Neural cell (in vitro differentiated cells): ENCODE measurements at regions not wholly inside any gene's neighbourhood (a gene's known extent, or its start where the extent isn't known, plus 50 kb on each side); places are given as distances from the start of the nearest gene placed in this dataset.

Source experiments
- H2AFZ ChIP-seq: fragments of 200-600, 300-800 bp; sonication (generic), shearing (Covaris generic); 2 replicates; pipeline ENCODE4 v1.6.0; 2014; ENCODE audit warnings: low read depth, mild to moderate bottlenecking, antibody characterized with exemption, low read length, moderate library complexity
- H3F3A ChIP-seq: fragments of 200-600 bp; shearing (Covaris generic); 2 replicates; pipeline ENCODE4 v1.6.1; 2016; ENCODE audit warnings: mild to moderate bottlenecking, moderate library complexity, mixed read lengths, antibody characterized with exemption, low read length; ENCODE audit not compliant: insufficient read depth, poor library complexity, severe bottlenecking
- H3K27ac ChIP-seq: fragments of 200-600, 300-800 bp; sonication (generic), shearing (Covaris generic); 2 replicates; pipeline ENCODE4 v1.5.1; 2014; ENCODE audit warnings: mild to moderate bottlenecking, low read length, moderate library complexity
- H3K27me3 ChIP-seq: fragments of 300-800, 200-600 bp; sonication (generic), shearing (Covaris generic); 2 replicates; pipeline ENCODE4 v1.6.0; 2014; ENCODE audit warnings: mild to moderate bottlenecking, low read depth, low read length, moderate library complexity; ENCODE audit not compliant: insufficient read depth
- H3K36me3 ChIP-seq: fragments of 300-800, 200-600 bp; sonication (generic), shearing (Covaris generic); 2 replicates; pipeline ENCODE4 v1.5.1; 2014; ENCODE audit warnings: mild to moderate bottlenecking, antibody characterized with exemption, low read length, moderate library complexity; ENCODE audit not compliant: insufficient read depth
- H3K4me2 ChIP-seq: fragments of 300-800, 200-600 bp; sonication (generic), shearing (Covaris generic); 2 replicates; pipeline ENCODE4 v1.6.0; 2014; ENCODE audit warnings: mild to moderate bottlenecking, low read length
- H3K4me3 ChIP-seq: fragments of 300-800, 200-600 bp; sonication (generic), shearing (Covaris generic); 2 replicates; pipeline ENCODE4 v1.5.1; 2014; ENCODE audit warnings: mild to moderate bottlenecking, low read length, moderate library complexity
- H3K79me2 ChIP-seq: fragments of 200-600 bp; shearing (Covaris generic); replicated peaks from 2 replicates; pipeline ENCODE4 v1.6.0; 2014; ENCODE audit warnings: mild to moderate bottlenecking, low read length, moderate library complexity; ENCODE audit not compliant: insufficient read depth
- H3K9ac ChIP-seq: fragments of 300-800, 200-600 bp; sonication (generic), shearing (Covaris generic); 2 replicates; pipeline ENCODE4 v1.6.1; 2016; ENCODE audit warnings: mild to moderate bottlenecking, low read length, mixed read lengths
- H3K9me2 ChIP-seq: fragments of 200-600 bp; shearing (Covaris generic); 2 replicates; pipeline ENCODE4 v1.6.1; 2016; ENCODE audit warnings: mild to moderate bottlenecking, low read length, mixed read lengths; ENCODE audit not compliant: insufficient read depth
- H3K9me3 ChIP-seq: fragments of 200-600, 300-800 bp; sonication (generic), shearing (Covaris generic); 2 replicates; pipeline ENCODE4 v1.6.1; 2016; ENCODE audit warnings: mild to moderate bottlenecking, mixed run types, low read length, moderate library complexity, mixed read lengths
- H4K20me1 ChIP-seq: fragments of 200-600 bp; shearing (Covaris generic); 2 replicates; pipeline ENCODE4 v1.6.1; 2016; ENCODE audit warnings: mild to moderate bottlenecking, mixed run types; ENCODE audit not compliant: insufficient read depth
- EP300 ChIP-seq: fragments of 450-650 bp; conservative IDR thresholded peaks from 2 replicates; pipeline ENCODE4 v1.6.1; 2014; ENCODE audit warnings: antibody characterized with exemption, mild to moderate bottlenecking, moderate library complexity; ENCODE audit not compliant: poor library complexity, severe bottlenecking
- EZH2 ChIP-seq: fragments of 200-600, 300-800 bp; shearing (Covaris generic), sonication (generic); IDR thresholded peaks from 2 replicates; pipeline ENCODE4 v1.6.1; 2014; ENCODE audit warnings: antibody characterized with exemption, low read length, borderline replicate concordance, mild to moderate bottlenecking; ENCODE audit not compliant: insufficient read depth, poor library complexity, severe bottlenecking
- MXI1 ChIP-seq: fragments of 450-650 bp; conservative IDR thresholded peaks from 2 replicates; pipeline ENCODE4 v1.6.1; 2014; ENCODE audit warnings: antibody characterized with exemption, mild to moderate bottlenecking; ENCODE audit not compliant: poor library complexity, severe bottlenecking
- POLR2AphosphoS5 ChIP-seq: IDR thresholded peaks from 2 replicates; pipeline ENCODE4 v1.6.1; 2012
- RAD21 ChIP-seq: fragments of 450-650 bp; conservative IDR thresholded peaks from 2 replicates; pipeline ENCODE4 v1.6.1; 2014; ENCODE audit warnings: antibody characterized with exemption, mild to moderate bottlenecking, moderate library complexity
- SMC3 ChIP-seq: fragments of 450-650 bp; conservative IDR thresholded peaks from 2 replicates; pipeline ENCODE4 v1.6.1; 2014; ENCODE audit warnings: antibody characterized with exemption, mild to moderate bottlenecking, moderate library complexity; ENCODE audit not compliant: poor library complexity
- TAF1 ChIP-seq: IDR thresholded peaks from 2 replicates; pipeline ENCODE4 v1.6.1; 2012; ENCODE audit warnings: low read depth
- TF ChIP-seq, protein P1 (sequence below): fragments of 450-650 bp; IDR thresholded peaks from 2 replicates; pipeline ENCODE4 v1.5.1; 2014; ENCODE audit warnings: antibody characterized with exemption, mild to moderate bottlenecking, moderate library complexity; ENCODE audit not compliant: poor library complexity, severe bottlenecking
- TF ChIP-seq, protein P2 (sequence below): IDR thresholded peaks from 2 replicates; pipeline ENCODE4 v1.6.1; 2012; ENCODE audit warnings: borderline replicate concordance

DNA sequence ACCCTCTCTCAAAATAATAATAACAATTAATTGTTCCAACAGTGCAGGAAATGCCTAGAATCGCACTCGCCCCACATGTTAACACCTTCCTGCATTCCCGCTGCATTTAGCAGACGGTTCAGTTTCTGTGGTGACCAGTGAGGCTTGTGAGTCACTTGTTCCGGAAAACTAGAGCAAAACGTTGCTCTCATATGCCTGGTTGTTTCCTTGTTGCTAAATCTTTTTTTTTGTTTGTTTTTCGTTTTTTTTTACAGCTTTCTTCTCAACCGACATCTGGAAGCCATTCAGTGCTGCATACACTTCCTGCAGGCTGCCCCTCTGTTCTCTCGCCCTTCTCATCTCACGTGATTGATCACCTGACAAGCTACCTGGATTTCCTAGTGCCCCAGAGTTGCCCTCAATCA lies 56.9 kb upstream of the TMPRSS2 start:
- Histone ChIP-seq H3F3A (no peaks in the 10 kb centered on the region), H3K27me3 (no peaks in the 10 kb centered on the region), H4K20me1 (no peaks in the 10 kb centered on the region), H3K9me3 (no peaks in the 10 kb centered on the region), H3K79me2 (no peaks in the 10 kb centered on the region), H3K36me3 (no peaks in the 10 kb centered on the region), H3K4me3 (no peak overlapping the region), H3K9me2 (no peaks in the 10 kb centered on the region), H3K27ac (no peak overlapping the region), H3K4me2 (no peak overlapping the region), H2AFZ (no peak overlapping the region), H3K9ac (no peak overlapping the region)
- no peak for TF ChIP-seq EZH2
- TF ChIP-seq, protein P1, sequence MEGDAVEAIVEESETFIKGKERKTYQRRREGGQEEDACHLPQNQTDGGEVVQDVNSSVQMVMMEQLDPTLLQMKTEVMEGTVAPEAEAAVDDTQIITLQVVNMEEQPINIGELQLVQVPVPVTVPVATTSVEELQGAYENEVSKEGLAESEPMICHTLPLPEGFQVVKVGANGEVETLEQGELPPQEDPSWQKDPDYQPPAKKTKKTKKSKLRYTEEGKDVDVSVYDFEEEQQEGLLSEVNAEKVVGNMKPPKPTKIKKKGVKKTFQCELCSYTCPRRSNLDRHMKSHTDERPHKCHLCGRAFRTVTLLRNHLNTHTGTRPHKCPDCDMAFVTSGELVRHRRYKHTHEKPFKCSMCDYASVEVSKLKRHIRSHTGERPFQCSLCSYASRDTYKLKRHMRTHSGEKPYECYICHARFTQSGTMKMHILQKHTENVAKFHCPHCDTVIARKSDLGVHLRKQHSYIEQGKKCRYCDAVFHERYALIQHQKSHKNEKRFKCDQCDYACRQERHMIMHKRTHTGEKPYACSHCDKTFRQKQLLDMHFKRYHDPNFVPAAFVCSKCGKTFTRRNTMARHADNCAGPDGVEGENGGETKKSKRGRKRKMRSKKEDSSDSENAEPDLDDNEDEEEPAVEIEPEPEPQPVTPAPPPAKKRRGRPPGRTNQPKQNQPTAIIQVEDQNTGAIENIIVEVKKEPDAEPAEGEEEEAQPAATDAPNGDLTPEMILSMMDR: no peak
- TF ChIP-seq TAF1: no peak
- TF ChIP-seq SMC3: no peak
- no peak for TF ChIP-seq MXI1
- TF ChIP-seq, protein P2, sequence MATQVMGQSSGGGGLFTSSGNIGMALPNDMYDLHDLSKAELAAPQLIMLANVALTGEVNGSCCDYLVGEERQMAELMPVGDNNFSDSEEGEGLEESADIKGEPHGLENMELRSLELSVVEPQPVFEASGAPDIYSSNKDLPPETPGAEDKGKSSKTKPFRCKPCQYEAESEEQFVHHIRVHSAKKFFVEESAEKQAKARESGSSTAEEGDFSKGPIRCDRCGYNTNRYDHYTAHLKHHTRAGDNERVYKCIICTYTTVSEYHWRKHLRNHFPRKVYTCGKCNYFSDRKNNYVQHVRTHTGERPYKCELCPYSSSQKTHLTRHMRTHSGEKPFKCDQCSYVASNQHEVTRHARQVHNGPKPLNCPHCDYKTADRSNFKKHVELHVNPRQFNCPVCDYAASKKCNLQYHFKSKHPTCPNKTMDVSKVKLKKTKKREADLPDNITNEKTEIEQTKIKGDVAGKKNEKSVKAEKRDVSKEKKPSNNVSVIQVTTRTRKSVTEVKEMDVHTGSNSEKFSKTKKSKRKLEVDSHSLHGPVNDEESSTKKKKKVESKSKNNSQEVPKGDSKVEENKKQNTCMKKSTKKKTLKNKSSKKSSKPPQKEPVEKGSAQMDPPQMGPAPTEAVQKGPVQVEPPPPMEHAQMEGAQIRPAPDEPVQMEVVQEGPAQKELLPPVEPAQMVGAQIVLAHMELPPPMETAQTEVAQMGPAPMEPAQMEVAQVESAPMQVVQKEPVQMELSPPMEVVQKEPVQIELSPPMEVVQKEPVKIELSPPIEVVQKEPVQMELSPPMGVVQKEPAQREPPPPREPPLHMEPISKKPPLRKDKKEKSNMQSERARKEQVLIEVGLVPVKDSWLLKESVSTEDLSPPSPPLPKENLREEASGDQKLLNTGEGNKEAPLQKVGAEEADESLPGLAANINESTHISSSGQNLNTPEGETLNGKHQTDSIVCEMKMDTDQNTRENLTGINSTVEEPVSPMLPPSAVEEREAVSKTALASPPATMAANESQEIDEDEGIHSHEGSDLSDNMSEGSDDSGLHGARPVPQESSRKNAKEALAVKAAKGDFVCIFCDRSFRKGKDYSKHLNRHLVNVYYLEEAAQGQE: no peak
- TF ChIP-seq POLR2AphosphoS5: no peak

DNA sequence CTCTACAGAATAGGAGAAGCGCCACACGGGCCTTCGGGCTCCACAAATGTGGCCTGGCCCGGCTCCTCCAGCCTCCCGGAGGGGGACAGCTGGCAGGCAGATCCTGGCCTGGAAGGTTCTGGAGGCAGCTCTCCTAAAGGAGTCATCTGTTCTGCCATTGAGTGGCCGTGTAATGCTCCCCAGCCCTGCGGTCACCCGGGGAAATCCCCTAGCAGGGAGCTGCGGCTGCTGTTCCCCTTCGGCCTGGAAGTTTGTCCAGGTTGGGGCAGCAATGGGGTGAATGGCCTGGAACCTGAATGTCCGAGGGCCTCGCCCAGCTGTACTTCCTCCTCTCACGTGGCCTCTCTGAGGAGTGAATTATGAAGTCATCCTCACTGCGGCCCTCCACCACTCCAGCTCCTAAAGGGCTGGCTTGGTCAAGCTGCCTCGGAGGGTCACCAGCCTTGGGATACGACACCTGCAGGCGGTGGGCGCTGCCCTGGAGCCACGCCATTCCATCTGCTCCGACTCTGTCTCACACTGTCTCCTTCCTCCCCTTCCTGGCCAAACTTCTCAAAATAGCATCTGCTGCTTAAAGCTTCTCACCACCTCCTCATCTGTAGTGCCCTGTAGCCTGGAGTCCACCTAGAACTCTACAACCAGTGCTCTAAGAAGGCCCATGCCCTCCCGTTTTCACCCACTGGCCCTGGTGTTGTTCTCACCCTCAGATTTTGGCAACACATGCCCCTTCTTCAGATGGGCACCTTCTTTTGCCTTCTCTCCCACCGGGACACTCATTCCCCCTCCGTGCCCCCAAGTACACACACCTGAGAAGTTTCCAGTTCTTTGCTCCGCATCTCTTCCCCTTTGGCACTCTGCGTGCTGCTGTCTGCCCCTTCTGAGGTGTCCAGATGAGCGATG lies 54.4 kb upstream of the TMPRSS2 start:
- H3K9me3 ChIP-seq: no peaks in the 10 kb centered on the region
- H3K27ac ChIP-seq: no peak overlapping the region
- no peaks in the 10 kb centered on the region for H3F3A ChIP-seq
- H3K79me2 ChIP-seq: no peaks in the 10 kb centered on the region
- no peaks in the 10 kb centered on the region for H4K20me1 ChIP-seq
- no peak overlapping the region for H2AFZ ChIP-seq
- no peak overlapping the region for H3K4me2 ChIP-seq
- H3K36me3 ChIP-seq: no peaks in the 10 kb centered on the region
- H3K27me3 ChIP-seq: no peaks in the 10 kb centered on the region
- H3K9ac ChIP-seq: no peak overlapping the region
- H3K9me2 ChIP-seq: no peaks in the 10 kb centered on the region
- H3K4me3 ChIP-seq: no peak overlapping the region
- TF ChIP-seq, protein P2: no peak
- no peak for TF ChIP-seq POLR2AphosphoS5
- TF ChIP-seq EZH2: no peak
- TF ChIP-seq, protein P1: no peak
- no peak for TF ChIP-seq MXI1
- no peak for TF ChIP-seq SMC3
- TF ChIP-seq EP300: no peak
- TF ChIP-seq RAD21: no peak
